Mammary epithelial cell (primary cell): ENCODE measurements at regions not wholly inside any gene's neighbourhood (a gene's known extent, or its start where the extent isn't known, plus 50 kb on each side); places are given as distances from the start of the nearest gene placed in this dataset.

Experiments used
- EZH2 ChIP-seq: IDR thresholded peaks from 2 replicates; pipeline ENCODE4 v1.6.1; 2012; ENCODE audit warnings: low read length, inconsistent platforms, borderline replicate concordance
- TF ChIP-seq, protein P1 (sequence below), 2 donors: IDR thresholded peaks in 1 of 2; conservative IDR thresholded peaks in 1 of 2; 2 replicates each; pipeline ENCODE4 v1.5.1; 2011 to 2012; ENCODE audit warnings: inconsistent platforms in 2 of 2, low read length in 2 of 2, mild to moderate bottlenecking in 2 of 2, control low read depth in 1 of 2, low read depth in 1 of 2; ENCODE audit not compliant: insufficient read depth in 1 of 2; ENCODE audit errors: extremely low read depth in 1 of 2

DNA sequence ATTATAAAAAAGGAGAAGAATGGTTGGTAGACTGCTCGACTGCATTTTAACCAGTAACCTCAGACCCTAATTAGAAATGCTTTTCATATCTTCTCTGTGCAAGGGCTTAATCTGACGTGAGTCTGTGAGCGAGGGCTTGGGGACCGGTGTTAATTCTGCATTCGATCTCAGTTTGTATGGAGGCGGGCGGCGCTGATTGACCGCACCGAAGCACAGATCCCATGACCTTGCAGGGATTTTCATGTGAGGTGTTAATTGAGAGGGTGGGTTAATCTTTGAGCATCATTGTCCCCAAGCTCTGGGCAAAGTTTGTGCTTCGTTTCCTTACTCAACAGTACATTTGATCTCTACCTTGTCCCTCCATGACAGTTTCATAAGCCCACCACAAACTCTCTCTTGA, 250.9 kb downstream of the NR2F2 start:
- TF ChIP-seq, protein P1, sequence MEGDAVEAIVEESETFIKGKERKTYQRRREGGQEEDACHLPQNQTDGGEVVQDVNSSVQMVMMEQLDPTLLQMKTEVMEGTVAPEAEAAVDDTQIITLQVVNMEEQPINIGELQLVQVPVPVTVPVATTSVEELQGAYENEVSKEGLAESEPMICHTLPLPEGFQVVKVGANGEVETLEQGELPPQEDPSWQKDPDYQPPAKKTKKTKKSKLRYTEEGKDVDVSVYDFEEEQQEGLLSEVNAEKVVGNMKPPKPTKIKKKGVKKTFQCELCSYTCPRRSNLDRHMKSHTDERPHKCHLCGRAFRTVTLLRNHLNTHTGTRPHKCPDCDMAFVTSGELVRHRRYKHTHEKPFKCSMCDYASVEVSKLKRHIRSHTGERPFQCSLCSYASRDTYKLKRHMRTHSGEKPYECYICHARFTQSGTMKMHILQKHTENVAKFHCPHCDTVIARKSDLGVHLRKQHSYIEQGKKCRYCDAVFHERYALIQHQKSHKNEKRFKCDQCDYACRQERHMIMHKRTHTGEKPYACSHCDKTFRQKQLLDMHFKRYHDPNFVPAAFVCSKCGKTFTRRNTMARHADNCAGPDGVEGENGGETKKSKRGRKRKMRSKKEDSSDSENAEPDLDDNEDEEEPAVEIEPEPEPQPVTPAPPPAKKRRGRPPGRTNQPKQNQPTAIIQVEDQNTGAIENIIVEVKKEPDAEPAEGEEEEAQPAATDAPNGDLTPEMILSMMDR (conservative IDR thresholded peaks at IDR 0.05 in 1 of 2, IDR thresholded peaks at IDR 0.05 in 1 of 2; ENCODE audit: extremely low read depth in 1 of 2, insufficient read depth in 1 of 2, low read depth in 1 of 2, low read length in 2 of 2), result no peak
- TF ChIP-seq EZH2, result no peak
